Mesodermal cell (in vitro differentiated cells): ENCODE measurements at regions not wholly inside any gene's neighbourhood (a gene's known extent, or its start where the extent isn't known, plus 50 kb on each side); places are given as distances from the start of the nearest gene placed in this dataset.
"Not testable (repeated sequence)": the region's sequence is repeated elsewhere in the genome, so short reads cannot be mapped to it uniquely, and the experiment has no call there.

Experiments used
- H3K27ac ChIP-seq: 2 replicates; pipeline ENCODE4 v1.7.0; 2013; ENCODE audit warnings: mild to moderate bottlenecking, low read depth, low read length, moderate library complexity; ENCODE audit not compliant: severe bottlenecking
- H3K36me3 ChIP-seq: 2 replicates; pipeline ENCODE4 v1.7.1; 2013; ENCODE audit warnings: mild to moderate bottlenecking, low read length, moderate library complexity; ENCODE audit not compliant: control insufficient read depth, insufficient read depth
- H3K4me1 ChIP-seq: one replicate; pipeline ENCODE4 v1.7.1; 2013; ENCODE audit warnings: mild to moderate bottlenecking, low read length; ENCODE audit not compliant: insufficient read depth, control insufficient read depth, poor library complexity, severe bottlenecking
- H3K4me3 ChIP-seq: 2 replicates; pipeline ENCODE4 v1.7.0; 2013; ENCODE audit warnings: low read length, control low read depth, mild to moderate bottlenecking; ENCODE audit not compliant: insufficient read depth, poor library complexity, severe bottlenecking; ENCODE audit errors: extremely low read depth
- H3K9me3 ChIP-seq: 2 replicates; pipeline ENCODE4 v1.7.1; 2013; ENCODE audit warnings: mild to moderate bottlenecking, low read length, moderate library complexity; ENCODE audit not compliant: control insufficient read depth
- WGBS, 2 experiments: methylation state at CpG; one replicate each; pipeline ENCODE4 v1.1.5; 2013; ENCODE audit warnings: missing lambda C conversion rate in 2 of 2; ENCODE audit not compliant: insufficient coverage in 2 of 2; 5-methylcytosine and 5-hydroxymethylcytosine counted together

GRCh38 chr1:10915594-10915993, 96.9 kb upstream of the TARDBP start:
- Histone ChIP-seq H3K4me1 (no peaks in the 10 kb centered on the region), H3K36me3 (no peaks in the 10 kb centered on the region), H3K4me3 (no peak overlapping the region), H3K27ac (no peak overlapping the region), H3K9me3 (no peaks in the 10 kb centered on the region)
- WGBS, 2 experiments, result 86 to 87% methylated on average over 3 to 5 of the region's 8 CpGs

- no peaks in the 10 kb centered on the region for H3K4me1 ChIP-seq
- H3K9me3 ChIP-seq, result no peaks in the 10 kb centered on the region
- 40 to 100% methylated on average over 1 of the region's 5 CpGs for WGBS, 2 experiments
- H3K4me3 ChIP-seq, result no peak overlapping the region
- no peak overlapping the region for H3K27ac ChIP-seq
- no peaks in the 10 kb centered on the region for H3K36me3 ChIP-seq
Measured at GRCh38 chr1:10916311-10916710, 96.1 kb upstream of the TARDBP start.

- no peak overlapping the region for H3K27ac ChIP-seq
- no peaks in the 10 kb centered on the region for H3K36me3 ChIP-seq
- H3K4me1 ChIP-seq, result no peaks in the 10 kb centered on the region
- H3K4me3 ChIP-seq, result no peak overlapping the region
- no peaks in the 10 kb centered on the region for H3K9me3 ChIP-seq
- WGBS, 2 experiments, result 93 to 95% methylated on average over 10 of the region's 10 CpGs
Measured at GRCh38 chr1:10916991-10917390, 95.5 kb upstream of the TARDBP start.

DNA sequence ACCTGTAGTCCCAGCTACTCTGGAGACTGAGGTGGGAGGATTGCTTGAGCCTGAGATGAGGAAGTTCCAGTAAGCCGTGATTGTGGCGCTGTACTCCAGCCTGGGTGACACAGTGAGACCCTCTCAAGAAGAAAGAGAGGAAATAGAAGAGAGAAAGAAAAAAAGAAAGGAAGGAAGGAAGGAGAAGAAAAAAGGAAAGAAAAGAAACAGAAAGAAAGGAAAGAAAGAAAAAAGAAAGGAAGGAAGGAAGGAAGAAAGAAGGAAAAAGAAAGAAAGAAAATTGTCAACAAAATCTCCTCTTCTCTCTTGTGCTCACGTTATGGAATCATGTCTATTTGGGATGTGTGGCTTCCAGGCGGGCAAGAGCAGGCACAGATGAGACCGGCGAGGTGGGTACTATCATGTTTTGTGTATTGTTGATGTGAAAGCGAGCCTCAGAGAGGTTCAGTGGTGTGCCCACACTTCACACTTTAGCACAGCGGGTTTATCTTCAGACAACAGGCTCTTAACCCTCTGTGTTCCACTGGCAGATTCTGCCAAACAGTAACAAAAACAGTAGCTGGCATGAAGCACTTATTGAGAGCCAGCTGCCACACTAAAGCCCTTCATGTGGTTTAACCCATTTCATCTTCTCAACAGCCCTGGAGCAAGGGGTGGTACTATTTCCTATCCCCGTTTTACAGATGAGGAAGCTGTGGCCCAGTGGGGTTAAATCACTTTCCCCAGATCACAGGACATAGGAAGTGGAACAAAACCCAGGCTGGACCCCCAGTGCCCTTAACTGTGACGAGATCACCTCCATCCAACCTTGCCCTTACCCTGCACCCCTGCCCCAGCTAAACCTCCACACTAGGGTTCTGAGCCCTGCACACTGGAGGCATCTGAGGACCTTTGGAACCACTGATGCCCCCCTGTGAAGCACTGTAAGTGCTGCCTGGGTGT, 94.7 kb upstream of the TARDBP start:
- no peaks in the 10 kb centered on the region for H3K4me1 ChIP-seq
- WGBS, 2 experiments, result 81 to 88% methylated on average over 5 to 6 of the region's 10 CpGs
- H3K4me3 ChIP-seq, result no peak overlapping the region
- H3K27ac ChIP-seq, result no peak overlapping the region
- H3K9me3 ChIP-seq, result no peaks in the 10 kb centered on the region
- no peaks in the 10 kb centered on the region for H3K36me3 ChIP-seq

DNA sequence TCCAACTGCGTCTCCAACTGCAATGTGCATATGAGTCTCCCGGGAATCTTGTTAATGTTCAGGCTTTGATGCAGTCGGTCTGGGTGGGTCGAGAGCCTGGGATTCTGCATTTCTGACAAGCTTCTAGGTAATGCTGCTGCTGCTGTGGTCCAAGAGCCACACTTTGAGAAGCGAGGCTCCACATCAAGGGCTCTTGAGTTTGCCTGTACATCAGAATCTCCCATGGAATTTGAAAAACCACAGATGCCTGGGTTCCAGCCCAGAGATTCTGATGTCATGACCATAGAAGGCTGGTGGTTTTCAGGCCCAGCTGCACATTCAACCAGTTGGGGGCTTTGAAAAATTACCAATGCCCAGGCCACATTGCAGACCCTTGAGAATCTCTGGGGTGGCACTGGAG, 93.9 kb upstream of the TARDBP start:
- WGBS, 2 experiments, result 87 to 94% methylated on average over 5 of the region's 5 CpGs
- Histone ChIP-seq H3K36me3 (no peaks in the 10 kb centered on the region), H3K9me3 (no peaks in the 10 kb centered on the region), H3K4me1 (no peaks in the 10 kb centered on the region), H3K4me3 (no peak overlapping the region), H3K27ac (no peak overlapping the region)

DNA sequence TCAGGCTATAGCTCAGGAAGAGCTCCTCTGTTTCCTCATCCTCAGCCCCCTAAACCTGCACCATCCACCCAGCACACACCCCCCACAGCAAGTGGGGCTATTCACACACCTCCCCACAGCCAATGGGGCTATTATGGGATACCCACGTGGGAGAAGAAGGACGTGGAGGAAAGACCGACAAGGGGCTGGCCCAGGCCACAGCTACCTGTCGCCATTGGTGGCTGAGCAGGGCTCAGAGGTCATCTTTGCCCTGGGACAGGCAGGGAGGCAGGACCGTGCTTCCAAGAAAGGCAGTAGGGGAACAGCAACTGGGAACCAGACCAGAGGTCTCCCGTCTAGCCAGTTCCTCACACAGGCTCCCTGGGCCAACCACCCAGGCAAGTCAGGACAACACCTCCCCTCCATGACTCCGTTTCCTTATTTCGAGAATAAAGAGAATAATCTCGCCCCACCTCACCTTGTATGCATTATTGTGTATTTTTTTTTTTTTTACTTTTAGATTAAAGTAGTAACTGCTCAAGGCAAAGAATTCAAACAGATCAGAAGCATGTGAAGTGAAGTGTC, 92.3 kb upstream of the TARDBP start:
- Histone ChIP-seq H3K4me3 (no peak overlapping the region), H3K9me3 (peaks cover 3% of the 10 kb centered on the region), H3K27ac (no peak overlapping the region), H3K36me3 (no peaks in the 10 kb centered on the region), H3K4me1 (no peaks in the 10 kb centered on the region)
- 82 to 89% methylated on average over 3 to 5 of the region's 9 CpGs for WGBS, 2 experiments

DNA sequence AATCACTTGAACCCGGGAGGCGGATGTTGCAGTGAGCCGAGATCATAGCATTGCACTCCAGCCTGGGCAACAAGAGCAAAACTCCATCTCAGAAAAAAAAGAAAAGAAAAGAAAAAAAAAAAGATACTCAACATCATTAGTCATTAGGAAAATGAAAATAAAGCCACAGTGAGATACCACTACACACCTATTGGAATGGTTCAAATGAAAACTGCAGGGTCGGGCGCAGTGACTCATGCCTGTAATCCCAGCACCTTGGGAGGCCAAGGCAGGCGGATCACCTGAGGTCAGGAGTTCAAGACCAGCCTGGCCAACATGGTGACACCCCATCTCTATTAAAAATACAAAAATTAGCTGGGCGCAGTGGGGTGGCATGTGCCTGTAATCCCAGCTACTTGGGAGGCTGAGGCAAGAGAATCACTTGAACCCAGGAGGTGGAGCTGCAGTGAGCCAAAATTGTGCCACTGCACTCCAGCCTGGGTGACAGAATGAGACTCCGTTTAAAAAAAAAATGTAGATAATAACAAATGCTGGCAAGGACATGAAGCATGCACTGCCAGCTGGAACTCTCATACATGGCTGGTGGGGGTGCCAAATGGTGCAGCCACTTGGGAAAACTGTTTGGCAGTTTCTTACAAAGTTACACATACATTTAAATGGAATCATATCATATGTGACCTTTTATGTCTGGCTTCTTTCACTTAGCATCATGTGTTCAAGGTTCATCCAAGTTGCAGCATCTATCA, 90.0 kb upstream of the TARDBP start:
- WGBS, 2 experiments, result 85 to 90% methylated on average over 5 to 6 of the region's 8 CpGs
- H3K9me3 ChIP-seq, H3K27ac ChIP-seq, H3K36me3 ChIP-seq, H3K4me3 ChIP-seq, H3K4me1 ChIP-seq: not testable (repeated sequence)

DNA sequence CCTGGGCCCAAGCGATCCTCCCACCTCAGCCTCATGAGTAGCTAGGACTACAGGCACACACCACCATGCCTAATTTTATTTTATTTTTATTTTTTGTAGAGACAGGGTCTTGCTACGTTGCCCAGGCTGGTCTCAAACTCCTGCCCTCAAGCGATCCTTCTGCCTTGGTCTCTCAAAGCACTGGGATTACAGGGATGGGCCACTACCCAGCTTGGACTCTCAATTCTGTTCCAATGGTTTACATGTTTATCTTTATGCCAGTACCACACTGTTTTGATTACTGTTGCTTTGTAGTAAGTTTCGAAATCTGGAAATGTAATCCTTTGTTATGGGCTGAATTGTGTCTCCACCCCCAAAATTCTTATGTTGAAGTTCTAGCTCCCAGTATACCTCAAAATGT, 88.4 kb upstream of the TARDBP start:
- no peak overlapping the region for H3K4me3 ChIP-seq
- H3K9me3 ChIP-seq, result peaks cover 11% of the 10 kb centered on the region
- no peak overlapping the region for H3K27ac ChIP-seq
- WGBS, 2 experiments, result 60 to 91% methylated on average over 1 to 2 of the region's 4 CpGs
- no peaks in the 10 kb centered on the region for H3K4me1 ChIP-seq
- H3K36me3 ChIP-seq, result no peaks in the 10 kb centered on the region

DNA sequence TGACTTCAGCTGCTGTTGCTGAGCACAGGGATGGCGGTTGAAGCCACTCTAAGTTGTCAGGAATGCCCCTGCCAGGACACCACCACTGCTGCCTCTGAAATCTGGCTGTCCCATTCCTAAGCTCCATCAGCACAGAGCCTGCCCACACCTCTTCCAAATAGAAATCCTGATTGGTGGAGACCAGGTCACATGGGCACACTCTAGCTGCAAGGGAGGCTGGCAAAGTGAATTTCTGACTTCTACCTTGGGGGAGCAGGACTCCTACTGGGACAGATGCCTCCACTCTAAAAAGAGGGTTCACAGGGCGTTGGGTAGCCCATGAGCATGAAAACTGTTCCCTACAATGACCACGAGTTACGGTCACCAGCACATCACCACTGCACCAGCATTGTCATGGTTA, 83.8 kb upstream of the TARDBP start:
- no peaks in the 10 kb centered on the region for H3K4me1 ChIP-seq
- 86 to 100% methylated on average over 3 to 4 of the region's 4 CpGs for WGBS, 2 experiments
- no peak overlapping the region for H3K4me3 ChIP-seq
- no peaks in the 10 kb centered on the region for H3K36me3 ChIP-seq
- H3K27ac ChIP-seq, result no peak overlapping the region
- H3K9me3 ChIP-seq, result peaks cover 14% of the 10 kb centered on the region

DNA sequence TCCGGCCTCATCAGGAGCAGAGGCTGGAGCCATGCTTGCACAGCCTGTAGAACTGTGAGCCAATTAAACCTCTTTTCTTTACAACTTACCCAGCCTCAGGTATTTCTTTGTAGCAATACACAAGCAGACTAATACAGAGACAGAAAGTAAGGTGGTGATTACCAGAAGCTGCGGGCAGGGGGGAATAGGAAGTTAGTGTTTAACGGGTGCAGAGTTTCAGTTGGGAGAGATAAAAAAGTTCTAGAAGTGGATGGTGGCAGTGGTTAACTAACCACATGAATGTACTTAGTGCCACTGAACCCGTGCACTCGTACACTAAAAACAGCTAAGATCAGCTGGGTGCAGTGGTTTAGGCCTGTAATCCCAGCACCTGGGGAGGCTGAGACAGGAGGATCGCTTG, 80.4 kb upstream of the TARDBP start:
- Histone ChIP-seq H3K9me3 (peaks cover 11% of the 10 kb centered on the region), H3K4me3 (no peak overlapping the region), H3K27ac (no peak overlapping the region), H3K4me1 (no peaks in the 10 kb centered on the region), H3K36me3 (no peaks in the 10 kb centered on the region)
- 81 to 88% methylated on average over 4 to 5 of the region's 6 CpGs for WGBS, 2 experiments
